Mammary epithelial cell (primary cell): ENCODE measurements at regions not wholly inside any gene's neighbourhood (a gene's known extent, or its start where the extent isn't known, plus 50 kb on each side); places are given as distances from the start of the nearest gene placed in this dataset.

Experiments
- EZH2 ChIP-seq: IDR thresholded peaks from 2 replicates; pipeline ENCODE4 v1.6.1; 2012; ENCODE audit warnings: low read length, inconsistent platforms, borderline replicate concordance
- TF ChIP-seq, protein P1 (sequence below), 2 donors: IDR thresholded peaks in 1 of 2; conservative IDR thresholded peaks in 1 of 2; 2 replicates each; pipeline ENCODE4 v1.5.1; 2011 to 2012; ENCODE audit warnings: inconsistent platforms in 2 of 2, low read length in 2 of 2, mild to moderate bottlenecking in 2 of 2, control low read depth in 1 of 2, low read depth in 1 of 2; ENCODE audit not compliant: insufficient read depth in 1 of 2; ENCODE audit errors: extremely low read depth in 1 of 2

DNA sequence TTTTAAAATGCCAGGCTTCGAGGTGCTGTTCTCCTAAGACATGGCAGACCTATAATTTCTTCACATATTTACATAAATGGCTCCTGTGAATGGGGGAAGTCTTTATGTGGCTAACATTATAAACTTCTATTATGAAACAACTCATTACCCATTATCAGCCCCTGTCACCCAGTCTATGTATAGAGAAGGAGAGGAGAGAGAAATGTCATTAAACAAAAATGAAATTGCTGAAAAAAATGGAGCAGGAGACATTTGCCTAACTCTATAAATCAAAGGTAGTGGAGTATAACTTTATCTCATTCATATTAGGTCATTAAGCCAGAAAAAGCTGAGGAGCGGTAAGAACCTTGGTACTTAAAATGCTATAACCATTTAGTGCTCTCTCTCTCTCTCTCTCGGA lies 71.9 kb upstream of the KRR1 start:
- TF ChIP-seq, protein P1, sequence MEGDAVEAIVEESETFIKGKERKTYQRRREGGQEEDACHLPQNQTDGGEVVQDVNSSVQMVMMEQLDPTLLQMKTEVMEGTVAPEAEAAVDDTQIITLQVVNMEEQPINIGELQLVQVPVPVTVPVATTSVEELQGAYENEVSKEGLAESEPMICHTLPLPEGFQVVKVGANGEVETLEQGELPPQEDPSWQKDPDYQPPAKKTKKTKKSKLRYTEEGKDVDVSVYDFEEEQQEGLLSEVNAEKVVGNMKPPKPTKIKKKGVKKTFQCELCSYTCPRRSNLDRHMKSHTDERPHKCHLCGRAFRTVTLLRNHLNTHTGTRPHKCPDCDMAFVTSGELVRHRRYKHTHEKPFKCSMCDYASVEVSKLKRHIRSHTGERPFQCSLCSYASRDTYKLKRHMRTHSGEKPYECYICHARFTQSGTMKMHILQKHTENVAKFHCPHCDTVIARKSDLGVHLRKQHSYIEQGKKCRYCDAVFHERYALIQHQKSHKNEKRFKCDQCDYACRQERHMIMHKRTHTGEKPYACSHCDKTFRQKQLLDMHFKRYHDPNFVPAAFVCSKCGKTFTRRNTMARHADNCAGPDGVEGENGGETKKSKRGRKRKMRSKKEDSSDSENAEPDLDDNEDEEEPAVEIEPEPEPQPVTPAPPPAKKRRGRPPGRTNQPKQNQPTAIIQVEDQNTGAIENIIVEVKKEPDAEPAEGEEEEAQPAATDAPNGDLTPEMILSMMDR (conservative IDR thresholded peaks at IDR 0.05 in 1 of 2, IDR thresholded peaks at IDR 0.05 in 1 of 2; ENCODE audit: extremely low read depth in 1 of 2, insufficient read depth in 1 of 2, low read depth in 1 of 2, low read length in 2 of 2): no peak
- no peak for TF ChIP-seq EZH2
